Activated naive CD8-positive, alpha-beta T cell (primary cell): ENCODE measurements at regions not wholly inside any gene's neighbourhood (a gene's known extent, or its start where the extent isn't known, plus 50 kb on each side); places are given as distances from the start of the nearest gene placed in this dataset.
"Not testable (repeated sequence)": the region's sequence is repeated elsewhere in the genome, so short reads cannot be mapped to it uniquely, and the experiment has no call there.

Experiments
- H3K27ac Mint-ChIP-seq: one replicate; pipeline ENCODE4 v1.8.0; 2021; ENCODE audit warnings: mixed read lengths
- H3K27me3 Mint-ChIP-seq: one replicate; pipeline ENCODE4 v1.8.0; 2021; ENCODE audit warnings: mixed read lengths
- H3K36me3 Mint-ChIP-seq: one replicate; pipeline ENCODE4 v1.8.0; 2021; ENCODE audit warnings: mixed read lengths
- H3K4me1 Mint-ChIP-seq: one replicate; pipeline ENCODE4 v1.8.0; 2021; ENCODE audit warnings: low read depth, mixed read lengths
- H3K4me3 Mint-ChIP-seq: one replicate; pipeline ENCODE4 v1.8.0; 2021; ENCODE audit warnings: mild to moderate bottlenecking, mixed read lengths
- H3K9me3 Mint-ChIP-seq: one replicate; pipeline ENCODE4 v1.8.0; 2021; ENCODE audit warnings: low read depth, mixed read lengths

DNA sequence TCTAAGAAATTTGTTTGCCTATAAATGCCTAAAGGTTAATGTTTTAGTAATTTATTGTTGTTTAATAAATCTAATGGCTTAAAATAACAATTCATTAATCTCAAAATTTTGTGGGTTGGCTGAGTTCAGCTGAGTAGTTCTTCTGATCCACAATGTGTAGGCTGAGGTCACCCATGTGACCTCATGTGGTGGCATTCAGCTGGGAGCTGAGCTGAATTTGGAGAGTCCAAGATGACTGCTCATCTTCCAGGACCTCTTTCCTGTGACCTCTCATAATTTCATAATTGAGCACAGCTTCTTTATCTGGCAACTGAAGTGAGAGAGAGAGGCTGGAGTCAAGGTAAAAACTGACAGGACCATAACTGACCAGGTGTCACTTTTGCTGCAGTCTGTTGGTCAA lies 132.4 kb downstream of the TXNL1 start:
- Mint-ChIP-seq H3K27me3 (peaks cover 2% of the 10 kb centered on the region), H3K4me3 (no peak overlapping the region), H3K4me1 (no peaks in the 10 kb centered on the region), H3K36me3 (no peaks in the 10 kb centered on the region), H3K9me3 (no peaks in the 10 kb centered on the region), H3K27ac (no peak overlapping the region)

DNA sequence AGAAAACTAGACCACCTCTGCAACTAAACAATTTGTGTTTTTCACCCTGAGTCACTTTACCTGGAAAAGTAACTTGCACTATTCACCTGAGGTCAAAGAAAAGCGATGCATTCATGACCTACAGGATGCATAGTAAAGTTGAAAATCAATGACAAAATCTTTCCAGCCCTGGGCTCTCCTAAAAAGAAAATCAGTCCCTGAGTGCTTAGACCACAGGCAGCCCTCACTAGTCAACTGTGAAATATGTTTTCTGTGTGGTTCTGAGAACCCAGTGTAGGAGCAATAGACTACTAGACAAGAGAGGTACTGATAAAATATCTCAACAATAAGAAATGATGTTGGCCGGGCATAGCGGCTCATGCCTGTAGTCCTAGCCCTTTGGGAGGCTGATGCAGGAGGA lies 133.1 kb downstream of the TXNL1 start:
- no peaks in the 10 kb centered on the region for H3K4me1 Mint-ChIP-seq
- peaks cover 2% of the 10 kb centered on the region for H3K27me3 Mint-ChIP-seq
- H3K36me3 Mint-ChIP-seq, result no peaks in the 10 kb centered on the region
- H3K9me3 Mint-ChIP-seq, result no peaks in the 10 kb centered on the region
- no peak overlapping the region for H3K4me3 Mint-ChIP-seq
- no peak overlapping the region for H3K27ac Mint-ChIP-seq

DNA sequence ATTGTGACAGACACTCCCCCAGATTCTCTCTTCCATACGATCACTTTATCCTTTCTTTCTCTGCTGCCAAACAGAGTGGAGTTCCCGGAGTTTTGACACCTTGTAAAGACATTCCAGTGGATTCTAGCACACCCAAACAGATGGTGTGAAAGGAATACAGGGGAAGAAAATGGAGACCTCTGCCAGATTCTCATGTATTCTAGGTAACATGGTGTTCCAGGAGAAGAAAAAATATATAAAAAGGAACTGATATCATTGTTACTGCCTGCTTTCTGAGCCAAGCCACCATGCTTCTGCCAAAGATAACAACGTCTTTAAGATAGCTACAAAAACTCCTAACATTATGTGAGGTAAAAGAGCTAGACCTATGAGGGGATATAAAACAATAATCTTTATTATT lies 136.5 kb downstream of the TXNL1 start:
- Mint-ChIP-seq H3K9me3 (no peaks in the 10 kb centered on the region), H3K27ac (no peak overlapping the region), H3K36me3 (no peaks in the 10 kb centered on the region), H3K4me1 (no peaks in the 10 kb centered on the region), H3K27me3 (peaks cover 2% of the 10 kb centered on the region), H3K4me3 (no peak overlapping the region)

GRCh38 chr18:56495884-56496283 lies 142.5 kb downstream of the TXNL1 start:
- peaks cover 9% of the 10 kb centered on the region for H3K27me3 Mint-ChIP-seq
- H3K27ac Mint-ChIP-seq, result no peak overlapping the region
- H3K4me3 Mint-ChIP-seq, result no peak overlapping the region
- no peaks in the 10 kb centered on the region for H3K36me3 Mint-ChIP-seq
- no peaks in the 10 kb centered on the region for H3K9me3 Mint-ChIP-seq
- H3K4me1 Mint-ChIP-seq, result no peaks in the 10 kb centered on the region

DNA sequence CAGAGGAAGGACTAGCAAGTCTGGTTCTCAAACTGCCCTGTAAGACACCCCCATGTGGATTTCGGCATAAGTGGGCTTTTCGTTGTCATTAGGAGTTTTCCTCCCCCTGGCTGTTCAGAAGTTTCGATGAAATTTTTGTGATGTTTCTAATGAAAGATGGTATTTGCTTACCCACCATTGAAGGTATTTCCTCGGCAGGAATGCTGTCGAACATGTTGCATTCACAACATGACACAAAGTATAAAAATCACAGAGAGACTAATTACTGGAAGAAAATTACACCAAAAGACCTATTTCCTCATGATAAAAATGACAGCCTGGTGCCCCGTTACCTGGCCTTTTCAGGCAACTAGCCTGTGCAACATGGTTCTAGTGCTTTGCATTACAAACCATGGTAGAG lies 144.9 kb downstream of the TXNL1 start:
- no peak overlapping the region for H3K27ac Mint-ChIP-seq
- no peaks in the 10 kb centered on the region for H3K36me3 Mint-ChIP-seq

GRCh38 chr18:56492136-56492535 lies 146.3 kb downstream of the TXNL1 start:
- Mint-ChIP-seq H3K4me3 (no peak overlapping the region), H3K27me3 (peaks cover 9% of the 10 kb centered on the region), H3K27ac (no peak overlapping the region), H3K36me3 (no peaks in the 10 kb centered on the region), H3K9me3 (no peaks in the 10 kb centered on the region), H3K4me1 (no peaks in the 10 kb centered on the region)

More for the DNA sequence above, 144.9 kb downstream of the TXNL1 start:
- Mint-ChIP-seq H3K4me3 (no peak overlapping the region), H3K9me3 (no peaks in the 10 kb centered on the region), H3K27me3 (peaks cover 9% of the 10 kb centered on the region), H3K4me1 (no peaks in the 10 kb centered on the region)

DNA sequence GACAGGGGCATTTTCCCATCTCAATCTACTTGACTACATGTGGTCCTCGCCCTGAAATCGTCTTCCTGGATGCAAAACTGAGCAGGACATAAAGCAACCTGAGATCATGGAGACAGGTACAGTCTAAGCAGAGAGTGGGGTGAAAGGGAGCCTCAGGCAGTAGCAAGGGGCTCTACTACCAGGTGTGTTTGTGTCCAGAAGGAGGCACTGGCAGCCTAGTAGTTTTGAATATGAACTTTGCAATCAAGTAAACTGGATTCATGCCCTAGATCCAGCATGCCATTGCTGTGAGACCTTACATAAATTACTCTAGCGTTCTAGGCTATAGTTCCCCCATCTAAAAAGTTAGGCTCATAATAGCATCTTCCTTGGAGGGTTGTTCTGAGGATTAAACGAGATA lies 147.4 kb downstream of the TXNL1 start:
- Mint-ChIP-seq H3K9me3 (no peaks in the 10 kb centered on the region), H3K27ac (no peak overlapping the region), H3K4me1 (no peaks in the 10 kb centered on the region), H3K36me3 (no peaks in the 10 kb centered on the region), H3K4me3 (no peak overlapping the region), H3K27me3 (peaks cover 10% of the 10 kb centered on the region)

DNA sequence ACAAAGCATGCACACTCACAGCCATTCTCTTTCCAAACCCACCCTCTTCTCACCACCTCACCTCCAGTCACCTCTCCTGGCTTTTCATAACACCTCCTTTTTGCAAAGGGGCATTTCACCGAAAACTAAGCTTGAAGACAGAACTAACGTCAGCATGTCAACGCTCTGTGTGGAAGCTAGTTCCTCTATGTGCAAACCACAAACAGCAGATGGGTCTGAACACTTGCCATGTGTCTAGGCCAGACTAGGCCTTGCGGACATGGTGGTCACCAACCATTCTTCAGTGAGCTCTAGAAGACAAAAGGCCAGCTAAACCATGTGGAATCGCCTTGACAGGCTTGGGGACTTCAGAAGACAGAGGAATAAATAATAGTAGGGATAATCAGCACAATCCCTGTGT lies 148.5 kb downstream of the TXNL1 start:
- H3K27me3 Mint-ChIP-seq, result peaks cover 7% of the 10 kb centered on the region
- H3K4me3 Mint-ChIP-seq, result no peak overlapping the region
- H3K9me3 Mint-ChIP-seq, result no peaks in the 10 kb centered on the region
- no peaks in the 10 kb centered on the region for H3K4me1 Mint-ChIP-seq
- H3K36me3 Mint-ChIP-seq, result no peaks in the 10 kb centered on the region
- no peak overlapping the region for H3K27ac Mint-ChIP-seq

DNA sequence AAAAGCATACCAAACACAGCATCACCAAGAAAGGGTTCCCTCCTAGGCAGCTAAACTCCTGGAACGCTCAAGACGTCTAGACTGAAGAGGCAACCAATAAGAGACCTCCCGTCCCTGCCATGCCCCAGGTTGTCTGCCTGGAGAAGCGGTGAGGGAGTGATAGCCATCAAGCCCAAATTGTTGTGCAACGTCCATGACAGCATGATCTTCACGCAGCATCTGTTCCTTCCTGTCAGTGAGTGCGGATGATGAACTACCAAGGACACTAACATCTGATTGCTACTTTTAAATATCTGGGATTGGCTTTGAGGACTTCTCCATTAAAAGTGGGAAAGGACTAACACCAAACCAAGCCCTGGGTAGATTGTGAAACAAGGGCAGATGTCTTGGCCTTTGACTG lies 149.7 kb downstream of the TXNL1 start:
- peaks cover 3% of the 10 kb centered on the region for H3K27me3 Mint-ChIP-seq
- H3K4me1 Mint-ChIP-seq, result no peaks in the 10 kb centered on the region
- H3K36me3 Mint-ChIP-seq, result no peaks in the 10 kb centered on the region
- H3K27ac Mint-ChIP-seq, result no peak overlapping the region
- H3K4me3 Mint-ChIP-seq, result no peak overlapping the region
- H3K9me3 Mint-ChIP-seq, result no peaks in the 10 kb centered on the region

DNA sequence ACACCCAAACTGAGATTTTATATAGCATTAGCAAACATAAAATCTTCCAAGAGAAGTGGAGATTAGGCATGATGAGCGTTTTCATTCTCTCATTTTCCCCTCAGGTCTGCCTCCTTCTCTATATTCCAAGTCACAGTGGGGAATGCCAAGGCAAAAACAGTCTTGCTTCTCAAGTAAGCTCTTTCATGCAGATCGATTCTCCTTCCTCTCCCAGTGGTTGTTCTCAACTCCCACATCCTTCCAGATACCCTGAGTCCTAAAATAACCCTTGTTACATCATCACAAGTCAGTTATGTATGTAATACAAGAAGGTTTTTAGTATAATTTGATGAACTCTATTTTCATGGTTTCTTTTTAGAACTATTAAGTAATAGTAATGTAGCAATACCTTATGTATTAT lies 150.6 kb downstream of the TXNL1 start:
- Mint-ChIP-seq H3K4me3 (no peak overlapping the region), H3K9me3 (no peaks in the 10 kb centered on the region), H3K27ac (no peak overlapping the region), H3K4me1 (no peaks in the 10 kb centered on the region), H3K27me3 (peaks cover 3% of the 10 kb centered on the region), H3K36me3 (no peaks in the 10 kb centered on the region)

- H3K36me3 Mint-ChIP-seq, result no peaks in the 10 kb centered on the region
- no peaks in the 10 kb centered on the region for H3K9me3 Mint-ChIP-seq
- no peak overlapping the region for H3K4me3 Mint-ChIP-seq
- H3K27me3 Mint-ChIP-seq, result peaks cover 1% of the 10 kb centered on the region
- no peaks in the 10 kb centered on the region for H3K4me1 Mint-ChIP-seq
- no peak overlapping the region for H3K27ac Mint-ChIP-seq
These were observed 155.0 kb downstream of the TXNL1 start for GRCh38 chr18:56483386-56483785.

DNA sequence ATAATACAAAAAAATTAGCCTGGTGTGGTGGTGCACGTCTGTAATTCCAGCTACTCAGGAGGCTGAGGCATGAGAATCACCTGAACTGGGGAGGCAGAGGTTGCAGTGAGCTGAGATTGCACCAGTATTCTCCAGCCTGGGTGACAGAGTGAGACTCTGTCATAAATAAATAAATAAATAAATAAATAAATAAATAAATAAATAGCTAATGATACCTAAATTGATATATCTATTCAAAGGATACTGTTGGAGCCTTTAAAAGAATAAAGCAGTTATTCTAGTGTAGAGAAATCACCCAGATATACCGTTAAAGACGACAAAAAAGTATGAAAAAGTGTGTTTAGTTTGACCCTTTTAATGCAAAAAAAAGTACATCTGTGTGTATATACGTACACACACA lies 155.6 kb downstream of the TXNL1 start:
- H3K36me3 Mint-ChIP-seq, H3K9me3 Mint-ChIP-seq, H3K4me1 Mint-ChIP-seq, H3K27me3 Mint-ChIP-seq, H3K27ac Mint-ChIP-seq, H3K4me3 Mint-ChIP-seq: not testable (repeated sequence)

GRCh38 chr18:56481751-56482150 lies 156.6 kb downstream of the TXNL1 start:
- Mint-ChIP-seq H3K36me3 (no peaks in the 10 kb centered on the region), H3K4me1 (no peaks in the 10 kb centered on the region), H3K4me3 (no peak overlapping the region), H3K27me3 (peaks cover 1% of the 10 kb centered on the region), H3K27ac (no peak overlapping the region), H3K9me3 (no peaks in the 10 kb centered on the region)

DNA sequence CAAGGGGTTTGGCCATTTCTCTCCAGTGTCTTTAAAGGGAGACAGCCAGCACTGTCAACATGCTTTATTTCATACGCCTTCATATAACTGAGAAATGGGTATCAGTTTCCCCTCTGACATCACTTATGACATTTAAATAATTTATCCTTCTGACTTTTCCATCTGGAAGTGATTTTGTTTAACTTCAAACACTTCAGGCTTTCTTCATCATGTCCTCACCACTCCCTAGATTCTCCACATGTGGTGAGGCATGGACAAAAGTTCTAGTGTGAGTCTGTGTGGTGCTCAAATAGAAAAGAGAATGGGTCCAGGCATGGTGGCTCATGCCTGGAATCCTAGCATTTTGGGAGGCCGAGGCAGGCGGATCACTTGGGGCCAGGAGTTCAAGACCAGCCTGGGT lies 158.6 kb downstream of the TXNL1 start:
- no peaks in the 10 kb centered on the region for H3K36me3 Mint-ChIP-seq
- H3K4me3 Mint-ChIP-seq, result no peak overlapping the region
- no peaks in the 10 kb centered on the region for H3K4me1 Mint-ChIP-seq
- no peaks in the 10 kb centered on the region for H3K9me3 Mint-ChIP-seq
- H3K27ac Mint-ChIP-seq, result no peak overlapping the region
- H3K27me3 Mint-ChIP-seq, result no peaks in the 10 kb centered on the region

DNA sequence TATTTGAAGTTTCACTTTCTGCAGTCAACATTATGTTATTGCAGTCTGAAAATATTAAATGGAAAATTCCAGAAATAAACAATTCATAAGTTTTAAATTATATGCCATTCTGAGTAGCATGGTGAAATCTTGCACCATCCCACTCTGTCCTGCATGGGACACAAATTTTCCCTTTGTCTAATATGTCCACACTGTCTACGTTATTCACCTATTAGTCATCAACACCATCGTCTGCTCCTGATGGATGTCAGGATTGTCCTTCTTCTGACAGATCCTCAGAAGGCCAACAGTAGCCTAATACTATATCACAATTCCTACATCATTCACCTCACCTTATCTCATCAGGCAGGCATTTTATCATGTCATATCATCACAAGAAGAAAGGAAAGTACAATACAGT lies 163.1 kb downstream of the TXNL1 start:
- H3K9me3 Mint-ChIP-seq, result no peaks in the 10 kb centered on the region
- no peaks in the 10 kb centered on the region for H3K4me1 Mint-ChIP-seq
- H3K27ac Mint-ChIP-seq, result no peak overlapping the region
- H3K27me3 Mint-ChIP-seq, result no peaks in the 10 kb centered on the region
- no peaks in the 10 kb centered on the region for H3K36me3 Mint-ChIP-seq
- H3K4me3 Mint-ChIP-seq, result no peak overlapping the region

DNA sequence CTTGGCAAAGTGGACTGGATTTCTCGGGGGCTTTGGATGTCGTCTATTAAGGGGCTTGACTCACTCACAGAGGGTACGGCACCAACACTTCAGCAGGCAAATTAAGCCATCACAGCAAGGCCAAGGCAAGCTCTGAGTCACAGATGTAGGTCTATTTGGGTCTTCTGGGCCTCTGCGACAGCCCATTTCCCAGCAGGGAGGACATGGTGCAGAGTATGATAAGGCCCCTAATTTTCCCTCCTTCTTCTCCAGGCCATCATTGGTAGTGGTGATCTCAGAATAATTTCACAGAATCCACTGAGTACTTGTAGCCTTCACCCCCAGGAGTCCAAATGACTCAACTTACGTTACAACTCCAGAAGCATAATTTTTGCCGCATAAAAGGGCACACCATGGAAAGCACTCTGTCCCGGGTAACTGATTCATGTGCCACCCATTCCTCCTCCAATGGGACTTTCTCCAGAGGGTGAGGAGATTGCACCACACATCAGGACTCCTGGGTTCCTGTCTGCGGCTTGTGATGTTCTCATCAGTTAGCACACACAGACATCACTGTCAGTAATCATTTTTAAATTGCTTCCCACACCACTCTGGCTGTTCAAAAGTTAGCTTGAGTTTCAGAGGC lies 164.9 kb downstream of the TXNL1 start:
- Mint-ChIP-seq H3K4me3 (no peak overlapping the region), H3K9me3 (no peaks in the 10 kb centered on the region), H3K36me3 (no peaks in the 10 kb centered on the region), H3K27ac (no peak overlapping the region), H3K27me3 (no peaks in the 10 kb centered on the region), H3K4me1 (no peaks in the 10 kb centered on the region)
